GM13976 (cell line): ENCODE measurements at regions not wholly inside any gene's neighbourhood (a gene's known extent, or its start where the extent isn't known, plus 50 kb on each side); places are given as distances from the start of the nearest gene placed in this dataset.

Experiments
- DNase-seq: peaks from one replicate; pipeline ENCODE4 v3.0.0; 2012; ENCODE audit warnings: low spot score
- in situ Hi-C: fragments of 300-500 bp; cut with MboI; formaldehyde crosslinking; loops from one replicate; pipeline ENCODE4 v1.12.0; 2022; ENCODE audit warnings: low sequenced_read_pairs, mixed read lengths, inconsistent platforms; ENCODE audit not compliant: unreplicated experiment
- TF ChIP-seq, protein P1 (sequence below): IDR thresholded peaks from 2 replicates; pipeline ENCODE4 v1.5.1; 2012; ENCODE audit warnings: borderline replicate concordance, mild to moderate bottlenecking; ENCODE audit not compliant: insufficient read depth; ENCODE audit errors: extremely low read depth, missing control alignments, control extremely low read depth

DNA sequence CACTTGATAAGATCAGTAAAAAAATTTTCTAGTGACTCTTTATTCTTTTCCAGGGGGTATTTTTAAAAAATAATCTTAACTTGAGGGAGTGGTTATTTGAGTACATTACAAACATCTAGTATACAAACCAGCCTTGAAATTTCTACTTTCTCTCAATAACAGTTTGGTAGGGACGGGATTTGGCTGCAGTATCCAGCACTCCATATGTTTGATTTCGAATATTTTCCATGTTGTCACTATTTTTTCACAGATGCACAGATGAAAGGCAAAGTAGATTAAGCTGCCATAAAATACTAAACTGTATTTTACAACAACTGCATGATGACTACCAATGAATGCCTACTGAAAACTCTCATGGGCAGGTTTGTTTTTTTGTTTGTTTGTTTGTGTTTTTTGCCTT lies 225.0 kb downstream of the COX7B2 start:
- TF ChIP-seq, protein P1, sequence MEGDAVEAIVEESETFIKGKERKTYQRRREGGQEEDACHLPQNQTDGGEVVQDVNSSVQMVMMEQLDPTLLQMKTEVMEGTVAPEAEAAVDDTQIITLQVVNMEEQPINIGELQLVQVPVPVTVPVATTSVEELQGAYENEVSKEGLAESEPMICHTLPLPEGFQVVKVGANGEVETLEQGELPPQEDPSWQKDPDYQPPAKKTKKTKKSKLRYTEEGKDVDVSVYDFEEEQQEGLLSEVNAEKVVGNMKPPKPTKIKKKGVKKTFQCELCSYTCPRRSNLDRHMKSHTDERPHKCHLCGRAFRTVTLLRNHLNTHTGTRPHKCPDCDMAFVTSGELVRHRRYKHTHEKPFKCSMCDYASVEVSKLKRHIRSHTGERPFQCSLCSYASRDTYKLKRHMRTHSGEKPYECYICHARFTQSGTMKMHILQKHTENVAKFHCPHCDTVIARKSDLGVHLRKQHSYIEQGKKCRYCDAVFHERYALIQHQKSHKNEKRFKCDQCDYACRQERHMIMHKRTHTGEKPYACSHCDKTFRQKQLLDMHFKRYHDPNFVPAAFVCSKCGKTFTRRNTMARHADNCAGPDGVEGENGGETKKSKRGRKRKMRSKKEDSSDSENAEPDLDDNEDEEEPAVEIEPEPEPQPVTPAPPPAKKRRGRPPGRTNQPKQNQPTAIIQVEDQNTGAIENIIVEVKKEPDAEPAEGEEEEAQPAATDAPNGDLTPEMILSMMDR = no peak
- in situ Hi-C loops = no loop called here
- no peak for DNase-seq

- in situ Hi-C loops = no loop called here
- TF ChIP-seq, protein P1 = no peak
- no peak for DNase-seq
Measured at GRCh38 chr4:46676364-46676763, 232.7 kb downstream of the COX7B2 start.

- TF ChIP-seq, protein P1 = no peak
- in situ Hi-C loops = no loop called here
- no peak for DNase-seq
Measured at GRCh38 chr4:46674326-46674725, 234.7 kb downstream of the COX7B2 start.

GRCh38 chr4:46667790-46668189 lies 241.3 kb downstream of the COX7B2 start:
- TF ChIP-seq, protein P1 = no peak
- in situ Hi-C loops = no loop called here
- DNase-seq = no peak

- TF ChIP-seq, protein P1 = no peak
- in situ Hi-C loops = no loop called here
- DNase-seq = no peak
Measured at GRCh38 chr4:46656071-46656470, 253.0 kb downstream of the COX7B2 start.

DNA sequence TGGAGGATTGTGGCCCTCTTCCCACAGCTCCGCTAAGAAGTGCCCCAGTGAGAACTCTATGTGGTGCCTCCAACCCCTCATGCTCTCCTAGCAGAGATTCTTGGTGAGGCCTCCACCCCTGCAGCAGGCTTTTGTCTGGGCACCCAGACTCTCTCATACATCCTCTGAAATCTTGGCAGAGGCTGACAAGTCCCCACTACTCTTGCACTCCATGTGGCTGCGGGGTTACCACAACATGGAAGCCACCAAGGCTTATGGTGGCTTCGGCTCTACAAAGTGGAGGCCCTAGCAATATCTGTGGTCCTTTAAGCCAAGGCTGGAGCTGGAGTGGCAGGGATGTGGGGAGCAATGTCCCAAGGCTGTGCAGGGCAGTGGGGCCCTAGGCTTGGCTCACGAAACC lies 255.2 kb downstream of the COX7B2 start:
- DNase-seq = no peak
- TF ChIP-seq, protein P1 = no peak
- in situ Hi-C loops = no loop called here

GRCh38 chr4:46649390-46649789 lies 259.5 kb upstream of the GABRA2 start:
- in situ Hi-C loops = no loop called here
- DNase-seq = no peak
- TF ChIP-seq, protein P1 = no peak
